ENCODE measurements at regions not wholly inside any gene's neighbourhood (a gene's known extent, or its start where the extent isn't known, plus 50 kb on each side); places are given as distances from the start of the nearest gene placed in this dataset.
A peak's percentile ranks its signal among the peaks of the same experiment; 100 is the strongest.
"Not testable (repeated sequence)": the region's sequence is repeated elsewhere in the genome, so short reads cannot be mapped to it uniquely, and the experiment has no call there.

DNA sequence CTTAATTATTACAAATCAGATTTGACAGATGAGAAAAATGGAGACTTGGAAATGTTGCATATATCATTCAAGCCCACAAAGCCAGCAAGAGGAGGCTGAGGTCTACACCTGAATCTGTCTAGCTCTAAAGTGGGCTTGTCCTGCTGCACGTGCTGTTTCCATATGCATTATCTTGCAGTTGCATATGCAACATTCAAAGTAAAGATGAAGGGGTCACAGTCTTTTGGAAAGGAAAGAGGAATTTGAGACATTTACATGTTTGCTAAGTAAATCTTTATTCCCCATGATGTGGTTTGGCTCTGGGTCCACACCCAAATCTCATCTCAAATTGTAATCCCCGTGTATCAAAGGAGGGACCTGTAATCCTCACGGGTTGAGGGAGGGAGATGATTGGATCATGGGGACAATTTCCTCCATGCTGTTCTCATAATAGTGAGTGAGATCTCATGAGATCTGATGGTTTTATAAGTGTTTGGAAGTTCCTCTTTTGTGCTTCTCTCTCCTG lies 98.3 kb downstream of the BACH1 start:
- intact Hi-C loops (cut with DNase I), result no loop called here
- DNase-seq, result no peak

DNA sequence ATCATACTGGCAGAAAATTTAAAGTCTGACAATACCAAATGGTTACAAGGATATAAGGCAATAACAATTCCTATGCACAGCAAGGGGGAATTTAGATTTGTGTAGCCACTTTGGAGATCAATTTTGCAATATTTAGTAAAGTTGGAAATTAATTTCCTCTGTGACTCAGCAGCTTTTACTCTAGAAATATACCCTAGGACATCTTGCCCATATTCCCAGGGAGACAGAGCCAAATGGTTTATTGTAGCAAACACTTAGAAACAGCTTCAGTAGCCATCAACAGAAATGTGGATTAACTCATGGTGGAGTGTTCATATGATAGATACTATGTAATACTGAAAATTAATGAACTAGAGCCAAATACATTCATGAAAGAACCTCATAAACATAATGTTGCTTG lies 104.6 kb downstream of the BACH1 start:
- DNase-seq, result no peak
- intact Hi-C loops (cut with DNase I), result no loop called here

DNA sequence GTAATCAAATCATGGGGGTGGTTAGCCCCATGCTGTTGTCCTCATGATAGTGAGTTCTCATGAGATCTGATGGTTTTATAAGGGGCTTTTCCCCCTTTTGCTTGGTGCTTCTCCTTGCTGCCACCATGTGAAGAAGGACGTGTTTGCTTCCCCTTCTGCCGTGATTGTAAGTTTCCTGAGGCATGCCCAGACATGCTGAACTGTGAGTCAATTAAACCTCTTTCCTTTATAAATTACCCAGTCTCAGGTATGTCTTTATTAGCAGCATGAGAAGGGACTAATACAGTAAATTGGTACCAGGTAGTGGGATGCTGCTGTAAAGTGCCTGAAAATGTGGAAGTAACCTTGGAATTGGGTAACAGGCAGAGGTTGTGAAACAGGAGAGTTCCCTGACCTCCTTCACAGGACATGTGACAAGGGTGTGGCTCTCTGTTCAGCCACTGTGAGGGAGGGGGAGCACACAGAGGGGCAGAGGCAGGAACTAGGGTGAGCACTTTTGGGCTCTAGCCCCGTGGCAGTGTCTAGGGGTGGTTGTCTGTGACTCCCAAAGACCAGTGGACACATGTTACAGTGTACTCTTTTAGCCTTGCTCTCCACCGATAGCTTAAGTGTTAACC lies 105.3 kb downstream of the BACH1 start:
- intact Hi-C loops (cut with DNase I), result no loop called here
- no peak for DNase-seq

DNA sequence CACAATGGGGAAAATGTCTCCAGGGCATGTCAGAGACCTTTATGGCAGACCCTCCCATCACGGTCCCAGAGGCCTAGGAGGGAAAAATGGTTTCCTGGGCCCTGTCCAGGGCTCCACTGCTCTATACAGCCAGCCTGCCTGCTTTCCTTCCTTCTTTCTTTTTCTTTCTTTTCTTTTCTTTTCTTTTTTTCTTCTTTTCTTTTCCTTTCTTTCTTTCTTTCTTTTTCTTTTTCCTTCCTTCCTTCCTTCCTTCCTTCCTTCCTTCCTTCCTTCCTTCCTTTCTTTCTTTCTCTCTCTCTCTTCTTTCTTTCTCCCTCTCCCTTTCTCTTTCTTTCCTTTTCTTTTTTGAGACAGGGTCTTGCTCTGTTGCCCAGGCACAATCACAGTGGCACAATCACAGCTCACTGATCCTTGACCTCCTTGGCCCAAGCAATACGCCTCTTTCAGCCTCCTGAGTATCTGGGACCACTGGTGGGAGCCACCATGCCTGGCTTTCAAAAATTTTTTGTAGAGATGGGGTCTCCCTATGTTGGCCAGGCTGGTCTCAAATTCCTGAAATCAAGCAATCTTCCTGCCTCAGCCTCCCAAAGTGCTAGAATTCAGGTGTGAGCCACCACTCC lies 106.9 kb downstream of the BACH1 start:
- DNase-seq, result no peak
- intact Hi-C loops (cut with DNase I), result no loop called here

DNA sequence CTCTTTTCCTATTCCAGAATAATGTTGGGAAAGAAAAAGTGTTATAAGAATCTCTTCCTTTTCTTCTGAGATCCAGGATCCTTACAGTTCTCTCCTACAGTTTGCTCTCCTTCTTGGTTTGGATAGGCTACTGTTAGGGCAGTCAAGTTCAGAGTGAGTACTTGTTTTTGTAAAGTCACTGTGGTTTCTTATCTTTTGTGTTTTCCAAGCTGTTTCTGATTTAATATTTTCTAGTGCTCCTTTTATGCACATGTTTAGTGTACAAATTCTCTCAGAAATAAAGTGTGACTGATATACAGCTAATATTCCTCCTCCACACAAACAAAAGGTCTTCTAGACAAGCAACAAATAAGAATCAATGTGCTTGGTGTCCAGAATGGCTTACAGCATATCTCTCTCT lies 107.7 kb downstream of the BACH1 start:
- DNase-seq, result no peak
- intact Hi-C loops (cut with DNase I), result no loop called here

DNA sequence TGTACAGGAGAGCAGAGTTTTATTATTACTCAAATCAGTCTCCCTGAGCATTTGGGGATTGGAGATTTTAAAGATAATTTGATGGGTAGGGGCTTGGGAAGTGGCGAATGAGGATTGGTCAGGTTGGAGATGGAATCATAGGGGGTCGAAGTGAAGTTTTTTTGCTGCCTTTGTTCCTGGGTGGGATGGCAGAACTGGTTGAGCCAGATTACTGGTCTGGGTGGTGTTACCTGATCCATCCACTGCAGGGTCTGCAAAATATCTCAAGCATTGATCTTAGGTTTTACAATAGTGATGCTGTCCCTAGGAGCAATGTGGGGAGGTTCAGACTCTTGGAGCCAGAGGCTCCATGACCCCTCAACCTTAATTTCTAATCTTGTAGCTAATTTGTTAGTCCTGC lies 108.8 kb downstream of the BACH1 start:
- intact Hi-C loops (cut with DNase I), result no loop called here
- DNase-seq, result no peak

DNA sequence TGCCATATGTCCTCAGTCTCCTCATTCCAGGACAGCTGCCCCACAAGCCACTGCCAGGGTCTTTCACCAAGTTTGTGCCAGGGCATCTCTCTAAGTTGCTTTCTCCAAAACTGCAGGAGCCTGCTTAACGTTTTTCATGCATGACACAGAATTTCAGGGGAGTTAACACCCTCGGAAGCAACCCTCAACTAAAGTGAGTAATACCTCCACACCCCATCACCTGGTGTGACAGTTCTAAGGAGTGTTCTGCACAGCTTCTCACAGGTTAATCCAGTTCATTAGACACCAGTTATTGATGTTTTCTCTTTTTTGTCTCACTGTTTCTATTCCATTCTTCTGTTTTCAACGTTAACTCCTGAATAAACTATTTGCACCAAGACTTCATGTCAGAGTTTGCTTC lies 115.0 kb downstream of the BACH1 start:
- intact Hi-C loops (cut with DNase I), result no loop called here
- DNase-seq, result peak in 1 of 42 donors; percentile 18

DNA sequence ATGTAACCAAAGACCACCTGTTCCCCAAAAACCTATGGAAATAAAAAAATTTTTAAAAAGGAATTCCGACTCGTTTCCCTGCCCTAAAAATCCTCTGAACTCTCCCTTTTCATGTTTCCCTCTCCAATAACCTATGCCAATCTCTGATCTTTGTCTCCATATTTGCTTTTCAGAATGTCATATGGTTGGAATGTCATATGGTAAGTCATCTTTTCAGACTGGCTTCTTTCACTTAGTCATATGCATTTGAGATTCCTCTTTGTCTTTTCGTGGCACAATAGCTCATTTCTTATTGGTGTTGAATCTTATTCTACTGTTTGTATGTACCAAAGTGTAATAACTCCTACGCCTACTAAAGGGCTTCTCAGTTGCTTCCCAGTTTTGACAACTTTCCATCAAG lies 117.5 kb downstream of the BACH1 start:
- intact Hi-C loops (cut with DNase I), result no loop called here
- DNase-seq, result no peak

DNA sequence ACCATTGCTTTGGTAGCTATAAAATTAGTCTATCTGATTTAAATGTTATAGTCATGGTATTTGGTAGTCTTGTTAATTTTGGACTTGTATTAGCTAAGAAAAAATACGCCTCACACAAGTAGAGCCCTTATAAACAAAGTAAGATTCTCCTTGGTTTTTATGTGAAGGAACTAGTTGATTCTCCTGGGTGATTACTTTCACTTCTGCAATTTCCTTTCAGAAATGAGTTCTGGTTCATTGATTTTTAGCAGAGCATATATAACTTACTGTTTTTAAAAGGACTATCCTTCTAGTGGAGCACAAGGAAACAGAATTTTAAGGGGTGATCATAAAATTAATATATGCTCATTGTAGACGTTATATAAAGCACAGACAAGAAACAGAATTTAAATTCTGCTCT lies 120.1 kb downstream of the BACH1 start:
- intact Hi-C loops (cut with DNase I), result no loop called here
- no peak for DNase-seq

DNA sequence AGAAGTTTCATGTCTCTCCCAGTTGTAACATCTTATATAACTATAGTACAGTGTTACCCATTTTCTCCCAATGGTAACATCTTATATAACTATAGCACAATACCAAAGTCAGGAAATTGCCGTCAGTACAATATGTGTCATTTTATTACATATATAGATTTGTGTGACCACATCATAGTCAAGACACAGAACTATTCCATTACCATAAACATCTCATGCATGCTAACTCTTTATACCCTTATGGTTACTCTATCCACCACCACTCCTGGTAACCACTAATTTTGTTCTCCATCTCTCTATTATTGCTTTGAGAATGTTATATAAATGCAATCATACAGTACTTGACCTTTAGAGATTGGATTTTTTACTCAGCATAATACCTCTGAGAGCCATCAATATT lies 120.7 kb downstream of the BACH1 start:
- intact Hi-C loops (cut with DNase I), result no loop called here

DNA sequence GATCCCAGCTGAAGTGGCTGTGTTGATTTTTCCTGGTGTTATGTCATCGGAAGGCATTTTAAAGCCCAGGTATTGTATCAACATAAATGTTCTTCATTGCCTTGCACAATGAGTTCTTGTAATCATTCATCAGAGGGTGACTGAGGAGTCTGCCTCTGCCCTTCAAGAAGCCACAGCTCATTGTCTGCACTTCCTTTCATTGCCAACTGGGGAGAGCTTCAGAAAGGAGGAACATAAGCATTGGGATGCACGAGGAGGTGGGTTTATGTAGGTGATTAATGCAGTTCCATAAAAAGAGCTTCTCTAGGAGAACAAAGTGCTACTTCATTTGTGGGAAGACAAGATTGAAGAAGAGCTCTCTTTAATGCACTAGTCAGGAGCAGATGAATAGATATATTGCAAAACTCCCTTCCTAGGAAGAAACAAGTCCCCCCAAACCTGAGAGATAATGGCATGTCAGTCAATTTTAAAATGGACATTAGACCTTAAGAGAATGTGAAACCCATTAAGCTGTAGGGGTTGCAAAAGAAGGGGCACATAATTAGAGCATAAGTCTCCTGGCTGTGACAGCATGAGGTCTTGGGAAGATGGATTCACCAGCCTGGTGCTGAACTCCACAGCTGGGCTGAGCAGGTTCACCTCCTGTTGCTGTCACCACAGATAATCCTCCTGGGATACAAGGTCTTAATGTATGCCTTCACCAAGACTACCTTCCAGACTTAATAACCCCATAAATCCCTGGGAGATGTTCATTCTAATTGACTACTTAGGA lies 124.6 kb downstream of the BACH1 start:
- intact Hi-C loops (cut with DNase I), result no loop called here
- no peak for DNase-seq

More for the DNA sequence above, 120.7 kb downstream of the BACH1 start:
- no peak for DNase-seq

DNA sequence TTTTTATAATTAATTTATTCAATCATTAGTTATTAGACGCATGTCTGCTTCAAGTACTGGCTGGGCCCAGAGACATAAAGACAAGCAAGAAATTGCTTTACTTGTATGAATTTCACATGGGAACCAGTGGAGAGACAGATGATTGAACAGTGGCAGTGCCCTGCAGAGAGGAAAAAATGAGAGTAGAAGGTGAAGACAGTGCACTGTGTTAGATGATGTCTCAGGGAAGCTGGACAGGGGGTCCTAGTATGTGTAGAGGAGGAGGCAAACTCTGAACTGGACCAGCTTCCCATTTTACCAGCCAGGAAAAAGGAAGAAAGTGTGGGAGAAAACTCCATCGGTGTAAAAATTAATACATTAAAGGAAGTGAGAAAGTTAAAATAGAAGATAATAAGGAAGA lies 126.0 kb downstream of the BACH1 start:
- intact Hi-C loops (cut with DNase I), result no loop called here

DNA sequence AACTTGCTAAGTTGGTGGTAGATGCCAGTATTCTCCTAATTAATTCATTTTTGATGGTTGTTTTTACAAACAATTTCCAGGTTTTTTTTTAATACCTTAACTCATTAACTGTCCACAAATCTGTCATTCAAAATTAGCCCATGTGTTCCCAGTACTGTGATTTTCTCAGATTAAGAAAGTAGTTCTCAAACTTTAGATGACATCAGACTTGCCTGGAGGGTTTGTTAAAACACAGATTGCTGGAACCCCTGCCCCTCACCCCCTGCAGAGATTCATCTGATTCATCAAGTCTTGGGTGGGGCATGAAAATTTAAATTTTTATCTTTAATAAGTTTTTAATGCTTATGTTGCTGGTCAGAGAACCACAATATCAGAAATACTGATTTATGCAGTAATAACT lies 130.5 kb downstream of the BACH1 start:
- intact Hi-C loops (cut with DNase I), result no loop called here
- DNase-seq, result no peak

More for the DNA sequence above, 126.0 kb downstream of the BACH1 start:
- no peak for DNase-seq

DNA sequence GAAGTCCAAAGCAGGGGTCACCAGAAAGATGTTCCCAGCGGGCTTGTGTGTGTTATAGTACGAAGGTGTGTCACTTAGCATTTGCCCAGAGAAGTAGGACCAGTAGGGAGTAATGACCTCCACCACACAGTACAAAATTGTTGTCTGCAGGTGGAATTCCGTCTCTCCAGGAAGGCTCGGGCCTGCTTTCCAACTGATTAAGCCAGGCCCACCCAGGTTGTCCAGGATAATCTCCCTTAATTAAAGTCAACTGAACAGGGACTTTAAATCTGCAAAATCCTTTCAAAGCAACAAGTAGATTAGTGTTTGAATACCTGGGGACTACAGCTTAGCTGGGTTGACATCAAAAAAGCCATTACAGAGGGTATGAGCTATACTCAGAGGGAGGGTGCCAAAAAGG lies 131.3 kb downstream of the BACH1 start:
- intact Hi-C loops (cut with DNase I), result no loop called here
- DNase-seq, result no peak

DNA sequence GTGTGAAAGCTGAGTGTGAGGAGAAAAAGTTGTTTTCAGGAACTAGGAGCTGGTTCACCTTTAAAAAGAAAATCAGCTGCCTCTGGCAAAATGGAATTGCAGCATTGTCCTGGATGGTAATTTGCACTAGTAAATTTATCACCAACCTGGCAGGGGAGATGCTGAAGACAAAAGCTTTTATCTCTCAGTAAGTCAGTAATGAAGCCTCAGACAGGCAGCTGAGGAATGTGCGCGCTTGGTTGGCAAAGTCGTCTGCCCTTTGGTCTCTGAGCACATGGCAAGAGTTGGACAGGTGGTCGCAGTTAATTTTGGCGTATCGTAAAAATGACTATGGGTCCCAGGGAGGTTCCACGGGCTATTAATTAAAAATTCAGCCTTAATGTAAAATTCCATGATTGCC lies 131.9 kb downstream of the BACH1 start:
- DNase-seq, result no peak
- intact Hi-C loops (cut with DNase I), result no loop called here

DNA sequence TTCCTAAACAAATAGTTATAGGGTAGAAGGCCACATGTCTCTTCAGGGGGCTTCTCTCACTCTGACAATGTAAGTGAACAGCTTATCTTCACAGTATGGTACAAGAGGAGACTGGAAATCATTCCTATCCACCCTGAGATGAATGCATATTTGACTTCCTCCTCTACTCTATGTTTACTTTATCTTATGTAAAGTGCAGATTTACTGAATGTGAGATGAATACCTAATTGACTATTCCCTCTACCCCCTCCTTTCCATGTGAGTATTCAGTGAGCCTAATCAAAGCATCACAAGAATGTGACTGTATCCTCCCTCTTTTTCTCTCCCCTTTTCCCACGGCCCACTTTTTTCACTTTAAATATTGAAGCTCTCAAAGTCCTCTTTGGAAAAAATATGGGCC lies 132.5 kb downstream of the BACH1 start:
- no peak for DNase-seq
- intact Hi-C loops (cut with DNase I), result no loop called here

DNA sequence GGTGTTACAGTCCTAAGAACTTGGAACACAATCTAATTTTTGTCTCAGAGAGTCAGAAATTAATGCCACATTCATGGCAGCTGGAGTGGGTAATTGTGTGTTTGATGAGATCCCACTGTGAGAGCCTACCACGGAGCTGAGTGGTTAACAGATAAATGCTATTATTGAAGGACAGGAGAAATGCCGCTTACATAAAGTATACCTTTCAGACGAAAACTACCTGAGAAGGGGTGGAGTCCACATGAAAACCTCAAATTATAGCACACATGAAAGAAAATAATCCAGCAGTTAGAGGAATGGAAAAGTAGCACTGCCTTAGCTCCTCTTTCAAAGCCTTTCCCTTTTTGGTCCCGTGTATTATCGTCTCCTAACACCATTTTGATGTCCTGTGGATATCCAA lies 133.0 kb downstream of the BACH1 start:
- DNase-seq, result no peak
- intact Hi-C loops (cut with DNase I), result no loop called here

DNA sequence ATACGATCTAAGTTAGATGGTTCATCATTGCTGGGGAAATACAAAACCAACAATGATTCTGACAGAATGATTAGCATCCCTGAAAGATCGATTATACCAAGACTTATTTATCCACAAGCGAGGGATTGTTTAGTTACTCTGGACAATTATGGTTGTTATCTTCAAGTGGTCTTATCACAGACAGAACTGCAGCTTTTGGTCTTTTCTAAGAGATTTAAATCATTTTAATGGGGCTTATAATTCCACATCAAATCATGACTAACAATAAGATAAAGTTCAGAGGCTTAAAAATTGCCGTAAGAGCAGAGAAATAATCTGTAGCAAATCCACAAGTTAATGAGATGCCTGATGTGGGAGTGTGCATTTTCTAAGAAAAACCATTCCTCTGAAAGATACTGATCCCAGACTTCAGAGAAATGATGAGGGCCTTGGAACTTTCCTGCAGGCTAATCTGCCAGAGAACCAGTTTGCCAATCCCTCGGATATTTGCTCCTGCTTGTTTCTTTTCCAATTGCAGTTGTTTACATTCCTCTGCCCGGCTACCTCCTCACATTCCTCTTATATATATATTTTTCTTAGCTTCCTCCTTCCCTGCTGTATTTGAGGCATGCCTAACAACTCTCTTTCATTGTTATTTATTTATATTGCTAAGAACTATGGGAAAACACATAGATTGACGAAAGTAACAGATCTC lies 134.8 kb downstream of the BACH1 start:
- intact Hi-C loops (cut with DNase I), result no loop called here

DNA sequence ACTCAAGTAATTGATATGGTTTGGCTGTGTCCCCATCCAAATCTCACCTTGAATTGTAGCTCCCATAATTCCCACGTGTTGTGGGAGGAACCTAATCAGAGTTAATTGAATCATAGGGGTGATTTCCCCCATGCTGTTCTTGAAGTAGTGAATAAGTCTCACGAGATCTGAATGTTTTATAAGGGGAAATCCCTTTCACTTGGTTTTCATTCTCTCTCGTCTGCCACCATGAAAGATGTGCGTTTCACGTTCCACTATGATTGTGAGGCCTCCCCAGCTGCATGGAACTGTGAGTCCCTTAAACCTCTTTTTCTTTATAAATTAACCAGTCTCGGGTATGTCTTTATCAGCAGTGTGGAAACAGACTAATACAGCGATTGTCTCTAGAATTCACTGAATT lies 135.4 kb downstream of the BACH1 start:
- intact Hi-C loops (cut with DNase I), result no loop called here
- DNase-seq, result no peak

More for the DNA sequence above, 134.8 kb downstream of the BACH1 start:
- DNase-seq, result no peak

DNA sequence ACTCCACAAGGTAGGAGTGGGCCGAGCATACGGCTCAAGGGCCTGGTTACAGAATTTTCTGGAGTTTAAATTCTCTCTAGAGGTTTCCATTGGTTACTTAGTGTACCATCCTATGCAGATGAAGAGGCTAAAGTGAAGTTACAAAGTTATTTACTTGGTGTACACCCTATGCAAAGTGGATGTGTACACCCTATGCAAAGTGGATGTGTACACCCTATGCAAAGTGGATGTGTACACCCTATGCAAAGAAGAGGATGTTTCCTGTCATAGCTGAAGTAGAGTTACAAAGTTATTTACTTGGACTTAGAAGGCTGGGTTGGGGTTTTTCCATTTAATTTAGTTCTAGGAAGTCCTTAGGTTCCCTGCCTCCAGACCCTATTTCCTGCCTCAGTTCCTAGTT lies 136.3 kb downstream of the BACH1 start:
- DNase-seq; intact Hi-C loops (cut with DNase I): not testable (repeated sequence)

All from head of caudate nucleus (tissue), 42 donors.